GM18867 (cell line): ENCODE measurements at regions not wholly inside any gene's neighbourhood (a gene's known extent, or its start where the extent isn't known, plus 50 kb on each side); places are given as distances from the start of the nearest gene placed in this dataset.
"Not testable (repeated sequence)": the region's sequence is repeated elsewhere in the genome, so short reads cannot be mapped to it uniquely, and the experiment has no call there.

Experiments used
- ATAC-seq: cut with Tn5 transposase; IDR thresholded peaks from one replicate; pipeline ENCODE4 v1.9.1; 2021; ENCODE audit warnings: mild to moderate bottlenecking, moderate library complexity; ENCODE audit not compliant: unreplicated experiment

GRCh38 chr6:14765106-14765505 lies 480.8 kb upstream of the JARID2 start:
- no peak for ATAC-seq

- no peak for ATAC-seq
These were observed 480.0 kb upstream of the JARID2 start for GRCh38 chr6:14765721-14766390.

- ATAC-seq: no peak
These were observed 479.4 kb upstream of the JARID2 start for GRCh38 chr6:14766391-14766994.

GRCh38 chr6:14767226-14767625 lies 478.6 kb upstream of the JARID2 start:
- no peak for ATAC-seq

GRCh38 chr6:14770040-14770439 lies 475.8 kb upstream of the JARID2 start:
- no peak for ATAC-seq

- no peak for ATAC-seq
These were observed 475.3 kb upstream of the JARID2 start for GRCh38 chr6:14770572-14770971.

- no peak for ATAC-seq
These were observed 474.9 kb upstream of the JARID2 start for GRCh38 chr6:14771016-14771415.

- ATAC-seq: no peak
These were observed 473.7 kb upstream of the JARID2 start for GRCh38 chr6:14772188-14772587.

- no peak for ATAC-seq
These were observed 470.3 kb upstream of the JARID2 start for GRCh38 chr6:14775528-14775927.

- no peak for ATAC-seq
These were observed 469.6 kb upstream of the JARID2 start for GRCh38 chr6:14776307-14776706.

GRCh38 chr6:14781772-14782525 lies 463.9 kb upstream of the JARID2 start:
- ATAC-seq: no peak

- ATAC-seq: not testable (repeated sequence)
These were observed 462.9 kb upstream of the JARID2 start for GRCh38 chr6:14782921-14783464.

GRCh38 chr6:14783594-14783993 lies 462.3 kb upstream of the JARID2 start:
- ATAC-seq: no peak

- no peak for ATAC-seq
These were observed 461.0 kb upstream of the JARID2 start for GRCh38 chr6:14784596-14785492.

- no peak for ATAC-seq
These were observed 460.4 kb upstream of the JARID2 start for GRCh38 chr6:14785493-14785790.

- no peak for ATAC-seq
These were observed 459.9 kb upstream of the JARID2 start for GRCh38 chr6:14786008-14786407.

GRCh38 chr6:14786455-14786854 lies 459.4 kb upstream of the JARID2 start:
- ATAC-seq: no peak

- ATAC-seq: no peak
These were observed 458.6 kb upstream of the JARID2 start for GRCh38 chr6:14787250-14787649.

GRCh38 chr6:14787677-14788076 lies 458.2 kb upstream of the JARID2 start:
- no peak for ATAC-seq

GRCh38 chr6:14789996-14790395 lies 455.9 kb upstream of the JARID2 start:
- ATAC-seq: no peak

- ATAC-seq: no peak
These were observed 454.9 kb upstream of the JARID2 start for GRCh38 chr6:14790976-14791375.
